ENCODE measurements at regions not wholly inside any gene's neighbourhood (a gene's known extent, or its start where the extent isn't known, plus 50 kb on each side); places are given as distances from the start of the nearest gene placed in this dataset.

- H3K9me2 ChIP-seq (ENCODE audit: low read depth, low read length) = no peaks in the 10 kb centered on the region
- no peak overlapping the region for H2AFZ ChIP-seq (ENCODE audit: low read length)
- no peaks in the 10 kb centered on the region for H3F3A ChIP-seq (ENCODE audit: insufficient read depth, low read length)
- H4K20me1 ChIP-seq (ENCODE audit: insufficient read depth, low read length) = no peaks in the 10 kb centered on the region
- H3K9me3 ChIP-seq (ENCODE audit: low read length) = no peaks in the 10 kb centered on the region
- no peak overlapping the region for H3K27ac ChIP-seq (ENCODE audit: low read depth, low read length, poor library complexity, severe bottlenecking)
- no peaks in the 10 kb centered on the region for H3K36me3 ChIP-seq (ENCODE audit: insufficient read depth, low read length)
- H3K79me2 ChIP-seq (ENCODE audit: insufficient read depth, low read length) = no peaks in the 10 kb centered on the region
- peaks cover 11% of the 10 kb centered on the region; the same call in 1 of the 2 replicates for H3K27me3 ChIP-seq (ENCODE audit: insufficient read depth, low read length)
- no peak overlapping the region for H3K4me3 ChIP-seq (ENCODE audit: low read depth, low read length, poor library complexity, severe bottlenecking)
- H3K9ac ChIP-seq (ENCODE audit: low read length) = no peak overlapping the region
- no peaks in the 10 kb centered on the region for H3K4me1 ChIP-seq (ENCODE audit: insufficient read depth, low read length, severe bottlenecking)
- TF ChIP-seq EZH2 (IDR thresholded peaks at IDR 0.05; ENCODE audit: borderline replicate concordance, low read length) (no peak), CTCF (IDR thresholded peaks at IDR 0.05; ENCODE audit: low read length) (no peak)
- H3K4me2 ChIP-seq (ENCODE audit: low read length) = no peak overlapping the region
These were observed 97.7 kb upstream of the PTPN1 start for GRCh38 chr20:50412499-50412898.

- H3K27me3 ChIP-seq (ENCODE audit: insufficient read depth, low read length) = peaks cover 11% of the 10 kb centered on the region; the same call in 1 of the 2 replicates
- no peak overlapping the region for H3K4me2 ChIP-seq (ENCODE audit: low read length)
- H3K4me1 ChIP-seq (ENCODE audit: insufficient read depth, low read length, severe bottlenecking) = no peaks in the 10 kb centered on the region
- H3K4me3 ChIP-seq (ENCODE audit: low read depth, low read length, poor library complexity, severe bottlenecking) = no peak overlapping the region
- no peaks in the 10 kb centered on the region for H3K79me2 ChIP-seq (ENCODE audit: insufficient read depth, low read length)
- no peaks in the 10 kb centered on the region for H3K9me2 ChIP-seq (ENCODE audit: low read depth, low read length)
- H2AFZ ChIP-seq (ENCODE audit: low read length) = no peak overlapping the region
- no peaks in the 10 kb centered on the region for H3K9me3 ChIP-seq (ENCODE audit: low read length)
- H3K27ac ChIP-seq (ENCODE audit: low read depth, low read length, poor library complexity, severe bottlenecking) = no peak overlapping the region
- no peaks in the 10 kb centered on the region for H3K36me3 ChIP-seq (ENCODE audit: insufficient read depth, low read length)
- TF ChIP-seq EZH2 (IDR thresholded peaks at IDR 0.05; ENCODE audit: borderline replicate concordance, low read length) (no peak), CTCF (IDR thresholded peaks at IDR 0.05; ENCODE audit: low read length) (no peak)
- H3K9ac ChIP-seq (ENCODE audit: low read length) = no peak overlapping the region
- no peaks in the 10 kb centered on the region for H4K20me1 ChIP-seq (ENCODE audit: insufficient read depth, low read length)
- H3F3A ChIP-seq (ENCODE audit: insufficient read depth, low read length) = no peaks in the 10 kb centered on the region
These were observed 97.1 kb upstream of the PTPN1 start for GRCh38 chr20:50413088-50413500.

GRCh38 chr20:50415021-50415515 is 95.1 kb upstream of the PTPN1 start:
- H4K20me1 ChIP-seq (ENCODE audit: insufficient read depth, low read length) = no peaks in the 10 kb centered on the region
- H3F3A ChIP-seq (ENCODE audit: insufficient read depth, low read length) = no peaks in the 10 kb centered on the region
- no peaks in the 10 kb centered on the region for H3K79me2 ChIP-seq (ENCODE audit: insufficient read depth, low read length)
- H3K4me3 ChIP-seq (ENCODE audit: low read depth, low read length, poor library complexity, severe bottlenecking) = no peak overlapping the region
- no peak overlapping the region for H2AFZ ChIP-seq (ENCODE audit: low read length)
- H3K9me3 ChIP-seq (ENCODE audit: low read length) = no peaks in the 10 kb centered on the region
- no peaks in the 10 kb centered on the region for H3K4me1 ChIP-seq (ENCODE audit: insufficient read depth, low read length, severe bottlenecking)
- no peaks in the 10 kb centered on the region for H3K9me2 ChIP-seq (ENCODE audit: low read depth, low read length)
- no peak for TF ChIP-seq CTCF (IDR thresholded peaks at IDR 0.05; ENCODE audit: low read length)
- H3K27me3 ChIP-seq (ENCODE audit: insufficient read depth, low read length) = peaks cover 10% of the 10 kb centered on the region; the same call in 1 of the 2 replicates
- no peak overlapping the region for H3K9ac ChIP-seq (ENCODE audit: low read length)
- H3K4me2 ChIP-seq (ENCODE audit: low read length) = no peak overlapping the region
- no peak overlapping the region for H3K27ac ChIP-seq (ENCODE audit: low read depth, low read length, poor library complexity, severe bottlenecking)
- no peaks in the 10 kb centered on the region for H3K36me3 ChIP-seq (ENCODE audit: insufficient read depth, low read length)
